Gastroesophageal sphincter (tissue), 3 donors: ENCODE measurements at regions not wholly inside any gene's neighbourhood (a gene's known extent, or its start where the extent isn't known, plus 50 kb on each side); places are given as distances from the start of the nearest gene placed in this dataset.

Source experiments
- CTCF ChIP-seq, 4 experiments: fragments of 200-600 bp in 2 of 4; fragments of 450-650 bp in 2 of 4; sonication (generic) in 1 of 4; IDR thresholded peaks; one replicate each; pipeline ENCODE4 v1.5.1; 2017 to 2019; ENCODE audit warnings: antibody characterized with exemption in 4 of 4, mild to moderate bottlenecking in 2 of 4, moderate library complexity in 2 of 4
- EP300 ChIP-seq: sonication (generic); formaldehyde crosslinking; IDR thresholded peaks from one replicate; pipeline ENCODE4 v1.6.1; 2017; ENCODE audit warnings: antibody characterized with exemption, mild to moderate bottlenecking
- POLR2AphosphoS5 ChIP-seq: sonication (generic); formaldehyde crosslinking; IDR thresholded peaks from one replicate; pipeline ENCODE4 v1.6.1; 2017; ENCODE audit warnings: antibody characterized with exemption

GRCh38 chr9:7636838-7637467 is 162.6 kb downstream of the DMAC1 start:
- TF ChIP-seq POLR2AphosphoS5 (no peak), CTCF (IDR thresholded peaks at IDR 0.05) (no peak), EP300 (no peak)
